HG03442 (cell line): ENCODE measurements at regions not wholly inside any gene's neighbourhood (a gene's known extent, or its start where the extent isn't known, plus 50 kb on each side); places are given as distances from the start of the nearest gene placed in this dataset.

Experiments used
- ATAC-seq: cut with Tn5 transposase; IDR thresholded peaks from one replicate; pipeline ENCODE4 v1.9.1; 2021; ENCODE audit warnings: mild to moderate bottlenecking, moderate library complexity; ENCODE audit not compliant: unreplicated experiment

GRCh38 chr14:101705733-101706508, 55.6 kb upstream of the PPP2R5C start:
- ATAC-seq, result no peak

- ATAC-seq, result no peak
These were observed 54.9 kb upstream of the PPP2R5C start for GRCh38 chr14:101706509-101707067.

GRCh38 chr14:101707068-101707842, 54.3 kb upstream of the PPP2R5C start:
- ATAC-seq, result peak; percentile 40

GRCh38 chr14:101707863-101708620, 53.5 kb upstream of the PPP2R5C start:
- ATAC-seq, result no peak

- ATAC-seq, result no peak
These were observed 52.5 kb upstream of the PPP2R5C start for GRCh38 chr14:101708853-101709532.

- ATAC-seq, result no peak
These were observed 52.0 kb upstream of the PPP2R5C start for GRCh38 chr14:101709533-101709881.

- ATAC-seq, result no peak
These were observed 51.3 kb upstream of the PPP2R5C start for GRCh38 chr14:101709962-101710931.

- ATAC-seq, result no peak
These were observed 50.3 kb upstream of the PPP2R5C start for GRCh38 chr14:101711041-101711856.
